ENCODE measurements at regions not wholly inside any gene's neighbourhood (a gene's known extent, or its start where the extent isn't known, plus 50 kb on each side); places are given as distances from the start of the nearest gene placed in this dataset.

DNA sequence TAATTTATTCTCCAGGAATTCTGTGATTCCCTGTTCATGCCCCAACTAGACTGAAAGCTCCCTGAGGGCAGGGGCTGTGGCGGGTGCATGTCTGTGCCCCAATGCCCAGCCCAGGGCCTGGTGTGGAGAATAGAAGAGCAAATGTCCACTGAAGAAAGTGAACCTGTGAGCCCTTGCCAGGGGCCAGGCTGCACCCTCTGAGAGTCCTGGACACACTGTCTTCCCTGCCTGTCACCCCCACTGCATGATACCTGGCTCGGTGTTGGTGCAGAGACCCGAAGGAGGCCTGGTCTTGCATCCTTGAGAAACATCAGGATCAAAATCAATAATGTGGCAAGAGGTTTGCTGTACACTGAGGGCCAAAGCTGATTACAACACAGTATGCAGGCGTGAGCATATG is 69.8 kb upstream of the RUNX3 start:
- Histone ChIP-seq H3K27me3 (ENCODE audit: insufficient read depth, low read length) (no peaks in the 10 kb centered on the region), H3K4me3 (ENCODE audit: low read length) (no peak overlapping the region), H3K9me3 (ENCODE audit: low read depth, low read length) (no peaks in the 10 kb centered on the region), H3K4me1 (ENCODE audit: insufficient read depth, low read length) (peaks cover 41% of the 10 kb centered on the region)

GRCh38 chr1:24999426-24999825 is 69.3 kb upstream of the RUNX3 start:
- H3K4me1 ChIP-seq (ENCODE audit: insufficient read depth, low read length), result peaks cover 44% of the 10 kb centered on the region
- no peaks in the 10 kb centered on the region for H3K27me3 ChIP-seq (ENCODE audit: insufficient read depth, low read length)
- no peaks in the 10 kb centered on the region for H3K9me3 ChIP-seq (ENCODE audit: low read depth, low read length)
- H3K4me3 ChIP-seq (ENCODE audit: low read length), result no peak overlapping the region

DNA sequence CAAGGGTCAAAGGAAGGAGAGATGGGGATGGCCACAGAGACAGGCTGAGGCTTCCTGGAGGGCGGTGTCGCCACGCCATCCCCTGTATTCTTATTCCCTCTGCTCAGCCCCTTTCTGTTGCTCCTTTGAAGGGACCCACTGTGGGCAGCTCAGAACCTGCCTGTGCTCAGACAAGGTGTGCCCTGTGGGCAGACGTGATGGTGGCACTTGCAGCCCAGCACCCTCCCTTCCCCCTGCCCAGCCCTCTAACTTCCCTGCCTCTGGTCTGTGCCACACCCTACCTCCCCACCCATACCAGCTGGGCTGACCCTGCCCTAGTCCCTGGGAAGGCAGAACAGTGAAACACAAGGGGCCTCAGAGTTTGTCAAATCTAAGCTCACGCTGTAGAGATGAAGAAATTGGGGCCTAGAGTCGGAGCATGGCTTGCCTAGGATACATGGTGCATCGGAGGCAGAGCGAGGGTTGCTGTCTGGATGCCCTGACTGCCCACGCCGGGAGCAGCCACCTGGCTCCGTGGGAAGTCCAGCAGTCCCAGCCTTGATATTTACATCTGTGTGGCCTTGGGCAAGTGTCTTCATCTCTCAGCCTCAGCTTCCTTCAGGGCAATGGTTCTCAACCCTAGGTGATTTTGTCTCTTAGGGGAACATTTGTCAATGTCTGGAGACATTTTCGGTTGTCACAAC is 68.6 kb upstream of the RUNX3 start:
- Histone ChIP-seq H3K4me3 (ENCODE audit: low read length) (no peak overlapping the region), H3K27me3 (ENCODE audit: insufficient read depth, low read length) (no peaks in the 10 kb centered on the region), H3K9me3 (ENCODE audit: low read depth, low read length) (no peaks in the 10 kb centered on the region), H3K4me1 (ENCODE audit: insufficient read depth, low read length) (peaks cover 51% of the 10 kb centered on the region)

GRCh38 chr1:24996983-24997893 is 67.2 kb upstream of the RUNX3 start:
- H3K27me3 ChIP-seq (ENCODE audit: insufficient read depth, low read length), result no peaks in the 10 kb centered on the region
- no peak overlapping the region for H3K4me3 ChIP-seq (ENCODE audit: low read length)
- peaks cover 63% of the 10 kb centered on the region for H3K4me1 ChIP-seq (ENCODE audit: insufficient read depth, low read length)
- H3K9me3 ChIP-seq (ENCODE audit: low read depth, low read length), result no peaks in the 10 kb centered on the region

- Histone ChIP-seq H3K27me3 (ENCODE audit: insufficient read depth, low read length) (no peaks in the 10 kb centered on the region), H3K4me3 (ENCODE audit: low read length) (no peak overlapping the region), H3K4me1 (ENCODE audit: insufficient read depth, low read length) (peaks cover 71% of the 10 kb centered on the region), H3K9me3 (ENCODE audit: low read depth, low read length) (no peaks in the 10 kb centered on the region)
These were observed 66.4 kb upstream of the RUNX3 start for GRCh38 chr1:24996456-24996855.

DNA sequence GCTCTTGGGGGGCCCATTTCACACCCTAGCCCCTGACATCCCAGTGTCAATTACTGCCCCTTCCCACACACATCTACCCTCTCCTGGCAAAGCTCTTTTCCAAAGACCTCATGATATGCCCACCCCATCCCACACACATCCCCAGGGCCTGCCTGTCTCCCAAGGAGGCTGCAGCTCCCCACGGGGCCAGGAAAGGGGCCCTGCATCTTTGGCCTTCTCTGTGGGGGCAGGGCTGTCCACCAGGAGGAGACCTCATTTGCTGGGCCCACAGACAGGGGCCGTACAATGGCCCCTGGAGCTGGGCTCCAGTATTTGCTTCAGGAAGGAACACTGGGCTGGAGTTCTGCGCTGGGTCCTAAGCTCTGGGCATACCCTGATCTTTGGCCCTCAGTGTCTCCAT is 65.6 kb upstream of the RUNX3 start:
- no peak overlapping the region for H3K4me3 ChIP-seq (ENCODE audit: low read length)
- peaks cover 74% of the 10 kb centered on the region for H3K4me1 ChIP-seq (ENCODE audit: insufficient read depth, low read length)
- no peaks in the 10 kb centered on the region for H3K9me3 ChIP-seq (ENCODE audit: low read depth, low read length)
- no peaks in the 10 kb centered on the region for H3K27me3 ChIP-seq (ENCODE audit: insufficient read depth, low read length)

- H3K4me3 ChIP-seq (ENCODE audit: low read length), result no peak overlapping the region
- H3K4me1 ChIP-seq (ENCODE audit: insufficient read depth, low read length), result peaks cover 77% of the 10 kb centered on the region
- H3K9me3 ChIP-seq (ENCODE audit: low read depth, low read length), result no peaks in the 10 kb centered on the region
- H3K27me3 ChIP-seq (ENCODE audit: insufficient read depth, low read length), result no peaks in the 10 kb centered on the region
These were observed 65.1 kb upstream of the RUNX3 start for GRCh38 chr1:24995140-24995539.

- H3K27me3 ChIP-seq (ENCODE audit: insufficient read depth, low read length), result no peaks in the 10 kb centered on the region
- no peaks in the 10 kb centered on the region for H3K9me3 ChIP-seq (ENCODE audit: low read depth, low read length)
- no peak overlapping the region for H3K4me3 ChIP-seq (ENCODE audit: low read length)
- peaks cover 83% of the 10 kb centered on the region for H3K4me1 ChIP-seq (ENCODE audit: insufficient read depth, low read length)
These were observed 64.0 kb upstream of the RUNX3 start for GRCh38 chr1:24993871-24994580.

GRCh38 chr1:24992761-24993211 is 62.7 kb upstream of the RUNX3 start:
- Histone ChIP-seq H3K9me3 (ENCODE audit: low read depth, low read length) (no peaks in the 10 kb centered on the region), H3K4me3 (ENCODE audit: low read length) (no peak overlapping the region), H3K4me1 (ENCODE audit: insufficient read depth, low read length) (peaks cover 79% of the 10 kb centered on the region)

GRCh38 chr1:24992124-24992760 is 62.2 kb upstream of the RUNX3 start:
- no peak overlapping the region for H3K4me3 ChIP-seq (ENCODE audit: low read length)
- H3K9me3 ChIP-seq (ENCODE audit: low read depth, low read length), result no peaks in the 10 kb centered on the region
- H3K27me3 ChIP-seq (ENCODE audit: insufficient read depth, low read length), result no peaks in the 10 kb centered on the region
- H3K4me1 ChIP-seq (ENCODE audit: insufficient read depth, low read length), result peaks cover 73% of the 10 kb centered on the region

More at GRCh38 chr1:24992761-24993211, 62.7 kb upstream of the RUNX3 start:
- H3K27me3 ChIP-seq (ENCODE audit: insufficient read depth, low read length), result no peaks in the 10 kb centered on the region

DNA sequence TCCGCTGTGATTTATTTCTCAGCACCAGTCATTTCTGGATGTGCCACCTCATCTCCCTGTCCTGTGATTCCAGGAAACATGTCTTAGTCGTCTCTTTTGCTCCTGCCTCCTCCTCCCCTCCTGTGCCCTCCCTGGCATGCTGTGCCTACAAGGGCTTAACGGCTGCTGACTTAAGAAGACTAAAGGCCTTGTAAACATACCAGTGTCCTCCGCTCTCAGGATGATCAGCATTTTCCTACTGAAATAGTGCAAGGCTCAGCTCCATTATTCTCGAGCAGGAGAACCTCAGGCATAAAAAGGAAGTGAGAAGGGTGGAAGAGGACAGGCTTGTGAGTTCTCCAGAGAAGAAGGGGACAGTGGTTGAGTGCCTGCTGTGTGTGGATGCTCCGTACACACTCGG is 61.6 kb upstream of the RUNX3 start:
- H3K4me1 ChIP-seq (ENCODE audit: insufficient read depth, low read length), result peaks cover 68% of the 10 kb centered on the region
- H3K4me3 ChIP-seq (ENCODE audit: low read length), result no peak overlapping the region
- H3K27me3 ChIP-seq (ENCODE audit: insufficient read depth, low read length), result no peaks in the 10 kb centered on the region

GRCh38 chr1:24990779-24991641 is 60.9 kb upstream of the RUNX3 start:
- H3K4me3 ChIP-seq (ENCODE audit: low read length), result no peak overlapping the region
- no peaks in the 10 kb centered on the region for H3K9me3 ChIP-seq (ENCODE audit: low read depth, low read length)
- no peaks in the 10 kb centered on the region for H3K27me3 ChIP-seq (ENCODE audit: insufficient read depth, low read length)
- H3K4me1 ChIP-seq (ENCODE audit: insufficient read depth, low read length), result peaks cover 61% of the 10 kb centered on the region

More for the DNA sequence above, 61.6 kb upstream of the RUNX3 start:
- no peaks in the 10 kb centered on the region for H3K9me3 ChIP-seq (ENCODE audit: low read depth, low read length)

GRCh38 chr1:24990136-24990535 is 60.1 kb upstream of the RUNX3 start:
- no peaks in the 10 kb centered on the region for H3K27me3 ChIP-seq (ENCODE audit: insufficient read depth, low read length)
- H3K9me3 ChIP-seq (ENCODE audit: low read depth, low read length), result no peaks in the 10 kb centered on the region
- no peak overlapping the region for H3K4me3 ChIP-seq (ENCODE audit: low read length)
- H3K4me1 ChIP-seq (ENCODE audit: insufficient read depth, low read length), result peaks cover 61% of the 10 kb centered on the region

DNA sequence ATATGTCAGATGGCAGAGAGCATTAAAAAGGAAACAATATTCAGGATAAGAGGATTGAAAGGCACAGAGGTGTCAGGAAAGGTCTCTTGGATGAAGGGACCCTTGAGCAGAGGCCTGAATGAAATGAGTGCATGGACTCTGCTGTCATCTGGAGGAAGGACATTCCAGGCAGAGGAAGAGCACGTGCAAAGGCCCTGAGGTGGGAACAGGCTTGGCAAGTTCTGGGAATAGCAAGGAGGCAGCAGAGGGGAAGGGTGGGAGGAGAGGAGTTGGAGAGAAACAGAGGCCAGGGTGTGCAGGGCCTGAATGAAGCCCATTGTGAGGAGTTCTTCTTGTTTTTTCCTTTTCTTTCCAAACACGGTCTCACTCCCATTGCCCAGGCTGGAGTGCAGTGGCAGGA is 59.0 kb upstream of the RUNX3 start:
- no peaks in the 10 kb centered on the region for H3K9me3 ChIP-seq (ENCODE audit: low read depth, low read length)
- H3K27me3 ChIP-seq (ENCODE audit: insufficient read depth, low read length), result no peaks in the 10 kb centered on the region
- H3K4me3 ChIP-seq (ENCODE audit: low read length), result no peak overlapping the region
- H3K4me1 ChIP-seq (ENCODE audit: insufficient read depth, low read length), result peaks cover 63% of the 10 kb centered on the region

Data from mononuclear cell (primary cell).